Kidney epithelial cell (primary cell): ENCODE measurements at regions not wholly inside any gene's neighbourhood (a gene's known extent, or its start where the extent isn't known, plus 50 kb on each side); places are given as distances from the start of the nearest gene placed in this dataset.

ENCODE experiments used
- DNase-seq: peaks from one replicate; pipeline ENCODE4 v3.0.0-alpha.2; 2010; ENCODE audit warnings: low read depth
- H3K27me3 ChIP-seq: 2 replicates; pipeline ENCODE4 v1.6.0; 2011; ENCODE audit warnings: low read length; ENCODE audit not compliant: control insufficient read depth, insufficient read depth
- H3K36me3 ChIP-seq: 2 replicates; pipeline ENCODE4 v1.5.1; 2011; ENCODE audit warnings: low read length; ENCODE audit not compliant: control insufficient read depth, insufficient read depth
- H3K4me3 ChIP-seq: 2 replicates; pipeline ENCODE4 v1.5.1; 2011; ENCODE audit warnings: low read depth, mild to moderate bottlenecking, control low read depth, low read length
- CTCF ChIP-seq: IDR thresholded peaks from 2 replicates; pipeline ENCODE4 v1.5.1; 2011; ENCODE audit warnings: mild to moderate bottlenecking, moderate library complexity, low read length, control low read depth, inconsistent platforms; ENCODE audit not compliant: insufficient read depth, poor library complexity, severe bottlenecking

DNA sequence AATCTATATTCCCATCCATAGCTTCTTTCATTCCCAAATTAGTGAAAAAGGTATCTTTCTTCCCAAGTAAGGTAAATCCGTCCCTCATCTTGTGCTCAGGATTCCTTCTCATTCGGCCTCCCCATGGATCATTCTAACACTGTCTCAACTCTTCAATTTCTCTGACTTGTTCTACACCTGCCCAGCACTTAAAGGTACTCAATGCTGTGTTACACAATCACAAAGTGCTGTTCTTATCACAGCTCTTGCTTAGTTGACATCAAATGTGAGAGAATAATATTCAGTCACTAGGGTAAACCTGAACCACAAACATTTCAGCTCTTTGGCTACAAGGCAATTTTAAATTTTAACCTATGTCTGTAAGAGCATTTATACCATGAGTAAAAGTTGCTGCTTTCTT is 94.8 kb downstream of the DIRAS3 start:
- Histone ChIP-seq H3K27me3 (no peaks in the 10 kb centered on the region), H3K36me3 (no peaks in the 10 kb centered on the region), H3K4me3 (no peak overlapping the region)
- DNase-seq: no peak
- TF ChIP-seq CTCF: no peak

- TF ChIP-seq CTCF: no peak
- Histone ChIP-seq H3K36me3 (no peaks in the 10 kb centered on the region), H3K4me3 (no peak overlapping the region), H3K27me3 (no peaks in the 10 kb centered on the region)
- DNase-seq: no peak
These were observed 97.1 kb downstream of the DIRAS3 start for GRCh38 chr1:67953301-67953700.

GRCh38 chr1:67952071-67952470 is 98.4 kb downstream of the DIRAS3 start:
- Histone ChIP-seq H3K27me3 (no peaks in the 10 kb centered on the region), H3K4me3 (no peak overlapping the region), H3K36me3 (no peaks in the 10 kb centered on the region)
- TF ChIP-seq CTCF: no peak
- DNase-seq: no peak

GRCh38 chr1:67951014-67951413 is 99.4 kb downstream of the DIRAS3 start:
- no peak overlapping the region for H3K4me3 ChIP-seq
- no peaks in the 10 kb centered on the region for H3K36me3 ChIP-seq
- no peak for TF ChIP-seq CTCF
- H3K27me3 ChIP-seq: no peaks in the 10 kb centered on the region
- DNase-seq: no peak

DNA sequence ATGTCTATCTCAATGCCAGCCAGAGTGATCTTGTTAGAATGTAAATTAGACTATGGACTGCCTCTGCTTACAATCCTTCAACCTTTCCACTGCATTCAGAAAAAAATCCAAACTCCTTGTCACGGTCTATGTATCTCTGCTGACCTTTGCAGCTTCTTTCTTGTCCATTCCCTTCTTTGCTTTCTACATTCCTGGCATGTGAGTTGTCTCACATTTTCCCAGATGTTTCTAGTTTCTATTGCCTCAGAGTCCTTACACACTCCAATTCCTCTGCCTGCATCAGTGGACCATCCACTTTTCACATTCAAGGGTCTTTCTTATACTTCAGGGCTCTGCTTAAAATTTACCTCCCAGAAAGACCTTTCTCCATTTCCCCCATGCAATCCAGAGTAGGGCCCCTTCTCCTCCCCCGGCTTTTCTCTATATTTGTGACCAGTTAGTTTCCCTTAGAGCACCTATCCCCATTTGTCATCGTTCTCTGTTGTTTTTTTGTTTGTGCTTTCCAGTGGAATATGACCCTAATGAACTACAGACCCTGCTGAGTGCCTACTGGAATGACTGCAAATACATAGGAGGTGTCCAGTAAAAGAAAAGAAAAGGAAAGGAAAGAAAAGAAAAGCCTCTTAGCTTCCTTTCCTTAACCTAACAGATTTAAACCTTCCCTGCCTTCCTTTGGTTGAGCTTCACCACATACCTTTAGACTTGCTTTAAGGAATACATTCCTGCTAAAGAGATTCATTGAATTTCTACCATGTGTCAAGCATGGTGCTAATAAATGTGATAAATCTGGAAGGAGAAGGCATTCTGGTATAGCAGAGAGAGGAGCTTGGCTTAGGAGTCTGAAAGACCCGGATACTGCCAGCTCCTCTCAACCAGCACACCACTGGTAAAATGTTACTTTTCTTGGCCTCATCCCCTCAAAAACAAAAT is 102.0 kb downstream of the DIRAS3 start:
- Histone ChIP-seq H3K36me3 (no peaks in the 10 kb centered on the region), H3K27me3 (no peaks in the 10 kb centered on the region), H3K4me3 (no peak overlapping the region)
- peak; percentile 81 for DNase-seq
- no peak for TF ChIP-seq CTCF

- DNase-seq: no peak
- no peaks in the 10 kb centered on the region for H3K27me3 ChIP-seq
- TF ChIP-seq CTCF: no peak
- no peaks in the 10 kb centered on the region for H3K36me3 ChIP-seq
- no peak overlapping the region for H3K4me3 ChIP-seq
These were observed 103.3 kb downstream of the DIRAS3 start for GRCh38 chr1:67947114-67947513.
